ENCODE measurements at regions not wholly inside any gene's neighbourhood (a gene's known extent, or its start where the extent isn't known, plus 50 kb on each side); places are given as distances from the start of the nearest gene placed in this dataset.

GRCh38 chr5:68739752-68740151, 354.1 kb upstream of the SLC30A5 start:
- no peak for DNase-seq
- ChIA-PET CTCF (interaction anchor here (1.2 kb wide), 1 partner anchor 8 kb away, joined by 4 read pairs; no protein-coding TSS in a partner anchor), POLR2A (no interaction called here)
- H3K27ac ChIP-seq (ENCODE audit: low read depth in 2 of 2, low read length in 1 of 2): peak overlapping the region in 1 of 2 experiments; percentile 39; a peak in 2 of 4 replicates
- no peak overlapping the region for H3K4me3 ChIP-seq (ENCODE audit: low read depth in 2 of 2, low read length in 1 of 2)
- no peaks in the 10 kb centered on the region for H3F3A ChIP-seq (replicated peaks; ENCODE audit: insufficient read depth)
- H3K36me3 ChIP-seq (replicated peaks in 1 of 2; ENCODE audit: control insufficient read depth in 1 of 2, insufficient read depth in 2 of 2, low read length in 1 of 2): no peaks in the 10 kb centered on the region
- 77% methylated on average over 5 of the region's 5 CpGs for WGBS (ENCODE audit: low lambda C conversion rate)
- no peaks in the 10 kb centered on the region for H3K79me2 ChIP-seq (ENCODE audit: insufficient read depth)
- H3K4me1 ChIP-seq (ENCODE audit: control insufficient read depth in 1 of 2, insufficient read depth in 2 of 2, low read depth in 1 of 2, low read length in 1 of 2): peaks cover 0 to 9% of the 10 kb centered on the region in 2 experiments; a peak in 1 of 4 replicates
- TF ChIP-seq JUND (IDR thresholded peaks at IDR 0.05) (no peak), FOSL2 (IDR thresholded peaks at IDR 0.05; ENCODE audit: borderline replicate concordance, low read depth) (no peak), NRF1 (IDR thresholded peaks at IDR 0.05; ENCODE audit: low read depth, low read length) (no peak), FOXM1 (IDR thresholded peaks at IDR 0.05; ENCODE audit: low read depth) (no peak), TEAD4 (IDR thresholded peaks at IDR 0.05; ENCODE audit: borderline replicate concordance, insufficient read depth) (no peak), GATA2 (CRISPR knock-in tag; IDR thresholded peaks at IDR 0.05) (no peak), EZH2phosphoT487 (IDR thresholded peaks at IDR 0.05; ENCODE audit: borderline replicate concordance, low read depth) (no peak), ZBTB33 (IDR thresholded peaks at IDR 0.05; ENCODE audit: borderline replicate concordance, low read depth) (no peak), SMC3 (IDR thresholded peaks at IDR 0.05; ENCODE audit: low read depth, low read length) (no peak), EP300 (IDR thresholded peaks at IDR 0.05; ENCODE audit: borderline replicate concordance in 1 of 2, low read depth in 1 of 2, low read length in 1 of 2) (no peak), GABPA (IDR thresholded peaks at IDR 0.05; ENCODE audit: low read depth) (no peak), RCOR1 (IDR thresholded peaks at IDR 0.05; ENCODE audit: low read length) (no peak), MAX (IDR thresholded peaks at IDR 0.05; ENCODE audit: low read depth) (no peak), SIN3A (IDR thresholded peaks at IDR 0.05; ENCODE audit: borderline replicate concordance, low read depth, low read length) (no peak), NFIC (IDR thresholded peaks at IDR 0.05; ENCODE audit: borderline replicate concordance) (no peak), FOXJ3 (CRISPR knock-in tag; IDR thresholded peaks at IDR 0.05) (no peak), RXRA (IDR thresholded peaks at IDR 0.05; ENCODE audit: borderline replicate concordance, low read depth) (no peak)
- TF ChIP-seq, protein P1, sequence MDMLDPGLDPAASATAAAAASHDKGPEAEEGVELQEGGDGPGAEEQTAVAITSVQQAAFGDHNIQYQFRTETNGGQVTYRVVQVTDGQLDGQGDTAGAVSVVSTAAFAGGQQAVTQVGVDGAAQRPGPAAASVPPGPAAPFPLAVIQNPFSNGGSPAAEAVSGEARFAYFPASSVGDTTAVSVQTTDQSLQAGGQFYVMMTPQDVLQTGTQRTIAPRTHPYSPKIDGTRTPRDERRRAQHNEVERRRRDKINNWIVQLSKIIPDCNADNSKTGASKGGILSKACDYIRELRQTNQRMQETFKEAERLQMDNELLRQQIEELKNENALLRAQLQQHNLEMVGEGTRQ (IDR thresholded peaks at IDR 0.05; ENCODE audit: borderline replicate concordance, low read depth, low read length): no peak
- TF ChIP-seq, protein P2, sequence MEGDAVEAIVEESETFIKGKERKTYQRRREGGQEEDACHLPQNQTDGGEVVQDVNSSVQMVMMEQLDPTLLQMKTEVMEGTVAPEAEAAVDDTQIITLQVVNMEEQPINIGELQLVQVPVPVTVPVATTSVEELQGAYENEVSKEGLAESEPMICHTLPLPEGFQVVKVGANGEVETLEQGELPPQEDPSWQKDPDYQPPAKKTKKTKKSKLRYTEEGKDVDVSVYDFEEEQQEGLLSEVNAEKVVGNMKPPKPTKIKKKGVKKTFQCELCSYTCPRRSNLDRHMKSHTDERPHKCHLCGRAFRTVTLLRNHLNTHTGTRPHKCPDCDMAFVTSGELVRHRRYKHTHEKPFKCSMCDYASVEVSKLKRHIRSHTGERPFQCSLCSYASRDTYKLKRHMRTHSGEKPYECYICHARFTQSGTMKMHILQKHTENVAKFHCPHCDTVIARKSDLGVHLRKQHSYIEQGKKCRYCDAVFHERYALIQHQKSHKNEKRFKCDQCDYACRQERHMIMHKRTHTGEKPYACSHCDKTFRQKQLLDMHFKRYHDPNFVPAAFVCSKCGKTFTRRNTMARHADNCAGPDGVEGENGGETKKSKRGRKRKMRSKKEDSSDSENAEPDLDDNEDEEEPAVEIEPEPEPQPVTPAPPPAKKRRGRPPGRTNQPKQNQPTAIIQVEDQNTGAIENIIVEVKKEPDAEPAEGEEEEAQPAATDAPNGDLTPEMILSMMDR (IDR thresholded peaks at IDR 0.05): no peak
- H4K20me1 ChIP-seq (ENCODE audit: insufficient read depth): no peaks in the 10 kb centered on the region
- H3K4me2 ChIP-seq: no peak overlapping the region
- no peak overlapping the region for H2AFZ ChIP-seq (ENCODE audit: low read depth)
- H3K9me2 ChIP-seq: no peaks in the 10 kb centered on the region
- H3K9me3 ChIP-seq: no peaks in the 10 kb centered on the region
- no peak overlapping the region for H3K9ac ChIP-seq
- H3K27me3 ChIP-seq (ENCODE audit: insufficient read depth): no peaks in the 10 kb centered on the region
